Spleen (tissue), 11 donors: ENCODE measurements at regions not wholly inside any gene's neighbourhood (a gene's known extent, or its start where the extent isn't known, plus 50 kb on each side); places are given as distances from the start of the nearest gene placed in this dataset.

Source experiments
- DNase-seq: peaks from one replicate; pipeline ENCODE4 v3.0.0-alpha.2; 2020
- H3K27ac ChIP-seq, 8 donors: fragments of 200-600 bp; sonication (generic) in 7 of 8; 1 replicate in 4 of 8; 2 replicates in 4 of 8; pipeline versions ENCODE4 v1.5.0 to v1.8.0; 2016 to 2021; ENCODE audit warnings: inconsistent platforms in 4 of 8, mild to moderate bottlenecking in 4 of 8, moderate library complexity in 1 of 8
- H3K27me3 ChIP-seq, 7 donors: fragments of 200-600 bp; sonication (generic) in 6 of 7; replicated peaks in 1 of 7; 1 replicate in 4 of 7; 2 replicates in 3 of 7; pipeline versions ENCODE4 v1.5.0 to v1.8.0; 2016 to 2021; ENCODE audit warnings: inconsistent platforms in 3 of 7, mild to moderate bottlenecking in 1 of 7
- H3K36me3 ChIP-seq, 6 donors: fragments of 200-600 bp; sonication (generic) in 5 of 6; 1 replicate in 4 of 6; 2 replicates in 2 of 6; pipeline versions ENCODE4 v1.5.0 to v1.8.0; 2016 to 2021; ENCODE audit warnings: inconsistent platforms in 2 of 6
- H3K4me1 ChIP-seq, 6 donors: fragments of 200-600 bp; sonication (generic) in 5 of 6; 1 replicate in 3 of 6; 2 replicates in 3 of 6; pipeline versions ENCODE4 v1.5.0 to v1.8.0; 2016 to 2021; ENCODE audit warnings: inconsistent platforms in 3 of 6
- H3K4me3 ChIP-seq, 8 donors: fragments of 200-600 bp; sonication (generic) in 7 of 8; 1 replicate in 4 of 8; 2 replicates in 4 of 8; pipeline versions ENCODE4 v1.5.0 to v1.8.0; 2016 to 2021; ENCODE audit warnings: inconsistent platforms in 4 of 8, mild to moderate bottlenecking in 4 of 8, moderate library complexity in 2 of 8
- H3K9me3 ChIP-seq, 8 donors: fragments of 200-600 bp; sonication (generic) in 7 of 8; 1 replicate in 4 of 8; 2 replicates in 4 of 8; pipeline versions ENCODE4 v1.5.0 to v1.8.0; 2016 to 2021; ENCODE audit warnings: inconsistent platforms in 4 of 8
- CTCF ChIP-seq, 11 experiments: fragments of 200-600 bp in 7 of 11; fragments of 450-650 bp in 4 of 11; sonication (generic) in 4 of 11; IDR thresholded peaks in 8 of 11; conservative IDR thresholded peaks in 3 of 11; 1 replicate in 7 of 11; 2 replicates in 4 of 11; pipeline versions ENCODE4 v1.4.0 to v1.8.0; 2016 to 2021; ENCODE audit warnings: antibody characterized with exemption in 11 of 11, inconsistent platforms in 4 of 11, mild to moderate bottlenecking in 1 of 11
- POLR2A ChIP-seq, 3 donors: fragments of 450-650 bp; IDR thresholded peaks; one replicate each; pipeline ENCODE4 v1.5.1; 2017; ENCODE audit warnings: antibody characterized with exemption in 3 of 3, mild to moderate bottlenecking in 1 of 3
- POLR2AphosphoS5 ChIP-seq, 3 donors: sonication (generic); formaldehyde crosslinking; IDR thresholded peaks; one replicate each; pipeline ENCODE4 v1.5.1; 2017; ENCODE audit warnings: antibody characterized with exemption in 3 of 3
- WGBS, 5 donors: extraction: QIAGEN DNeasy Blood & Tissue Kit in 3 of 5; methylation state at CpG; one replicate each; pipeline versions ENCODE4 v1.1.5 to v1.1.7; 2013 to 2018; 5-methylcytosine and 5-hydroxymethylcytosine counted together
- intact Hi-C: fragments of 100-400 bp; cut with DNase I; formaldehyde crosslinking; loops from one replicate; pipeline ENCODE4 v1.15.0; 2023; ENCODE audit warnings: low total_unique reads
- donor health status: healthy with polysubstance abuse.
- donor health status: DM: no; HTN: no; CAD: no; lungs with moderate emphysema.
- donor health status: DM: no; HTN: no; CAD: no.
- donor health status: Bipolar disorder and iron deficiency.
- donor health status: healthy.
- donor health status: DM: no; HTN: no; CAD: no.
- donor health status: DM: yes; HTN: yes; CAD: no.

- intact Hi-C loops = no loop called here
- no peak overlapping the region for H3K4me3 ChIP-seq
- H3K4me1 ChIP-seq = no peaks in the 10 kb centered on the region
- no peak for DNase-seq
- TF ChIP-seq CTCF (IDR thresholded peaks at IDR 0.05 in 8 of 11, conservative IDR thresholded peaks at IDR 0.05 in 3 of 11) (no peak), POLR2AphosphoS5 (IDR thresholded peaks at IDR 0.05) (no peak), POLR2A (IDR thresholded peaks at IDR 0.05) (no peak)
- WGBS, 5 donors = 60 to 76% (median 67%) methylated on average over 4 of the region's 4 CpGs
- H3K36me3 ChIP-seq = no peaks in the 10 kb centered on the region
- H3K27ac ChIP-seq = no peak overlapping the region
- H3K9me3 ChIP-seq = peaks cover 0 to 6% (median 0%) of the 10 kb centered on the region in 8 donors
- H3K27me3 ChIP-seq = no peaks in the 10 kb centered on the region
These were observed 1176.2 kb downstream of the DNAJB9 start for GRCh38 chr7:109745677-109746410.

GRCh38 chr7:109751241-109751640, 1181.6 kb downstream of the DNAJB9 start:
- TF ChIP-seq CTCF (IDR thresholded peaks at IDR 0.05 in 8 of 11, conservative IDR thresholded peaks at IDR 0.05 in 3 of 11) (no peak), POLR2A (IDR thresholded peaks at IDR 0.05) (no peak), POLR2AphosphoS5 (IDR thresholded peaks at IDR 0.05) (no peak)
- H3K27ac ChIP-seq = no peak overlapping the region
- DNase-seq = no peak
- no peaks in the 10 kb centered on the region for H3K36me3 ChIP-seq
- H3K9me3 ChIP-seq = peaks cover 0 to 6% (median 0%) of the 10 kb centered on the region in 8 donors
- H3K4me1 ChIP-seq = no peaks in the 10 kb centered on the region
- H3K27me3 ChIP-seq = no peaks in the 10 kb centered on the region
- H3K4me3 ChIP-seq = no peak overlapping the region
- 78 to 97% (median 86%) methylated on average over 4 of the region's 4 CpGs for WGBS, 5 donors
- intact Hi-C loops = no loop called here

- no peak for TF ChIP-seq POLR2A (IDR thresholded peaks at IDR 0.05)
- intact Hi-C loops = no loop called here
- Histone ChIP-seq H3K36me3 (no peaks in the 10 kb centered on the region), H3K4me3 (no peak overlapping the region), H3K9me3 (peaks cover 0 to 3% (median 0%) of the 10 kb centered on the region in 8 donors), H3K27me3 (no peaks in the 10 kb centered on the region), H3K27ac (no peak overlapping the region), H3K4me1 (no peaks in the 10 kb centered on the region)
- no peak for DNase-seq
- WGBS, 5 donors = 70 to 85% (median 81%) methylated on average over 4 of the region's 4 CpGs
These were observed 1182.4 kb downstream of the DNAJB9 start for GRCh38 chr7:109752068-109752467.

GRCh38 chr7:109757713-109758112, 1188.0 kb downstream of the DNAJB9 start:
- H3K9me3 ChIP-seq = peaks cover 0 to 22% (median 3%) of the 10 kb centered on the region in 8 donors
- H3K4me3 ChIP-seq = no peak overlapping the region
- no peaks in the 10 kb centered on the region for H3K36me3 ChIP-seq
- H3K4me1 ChIP-seq = no peaks in the 10 kb centered on the region
- DNase-seq = no peak
- 51 to 81% (median 72%) methylated on average over 1 of the region's 1 CpG for WGBS, 5 donors
- H3K27me3 ChIP-seq = no peaks in the 10 kb centered on the region
- intact Hi-C loops = no loop called here
- TF ChIP-seq CTCF (IDR thresholded peaks at IDR 0.05 in 8 of 11, conservative IDR thresholded peaks at IDR 0.05 in 3 of 11) (no peak), POLR2AphosphoS5 (IDR thresholded peaks at IDR 0.05) (no peak), POLR2A (IDR thresholded peaks at IDR 0.05) (no peak)
- H3K27ac ChIP-seq = no peak overlapping the region
